ENCODE measurements at regions not wholly inside any gene's neighbourhood (a gene's known extent, or its start where the extent isn't known, plus 50 kb on each side); places are given as distances from the start of the nearest gene placed in this dataset.
A peak's percentile ranks its signal among the peaks of the same experiment; 100 is the strongest.

DNA sequence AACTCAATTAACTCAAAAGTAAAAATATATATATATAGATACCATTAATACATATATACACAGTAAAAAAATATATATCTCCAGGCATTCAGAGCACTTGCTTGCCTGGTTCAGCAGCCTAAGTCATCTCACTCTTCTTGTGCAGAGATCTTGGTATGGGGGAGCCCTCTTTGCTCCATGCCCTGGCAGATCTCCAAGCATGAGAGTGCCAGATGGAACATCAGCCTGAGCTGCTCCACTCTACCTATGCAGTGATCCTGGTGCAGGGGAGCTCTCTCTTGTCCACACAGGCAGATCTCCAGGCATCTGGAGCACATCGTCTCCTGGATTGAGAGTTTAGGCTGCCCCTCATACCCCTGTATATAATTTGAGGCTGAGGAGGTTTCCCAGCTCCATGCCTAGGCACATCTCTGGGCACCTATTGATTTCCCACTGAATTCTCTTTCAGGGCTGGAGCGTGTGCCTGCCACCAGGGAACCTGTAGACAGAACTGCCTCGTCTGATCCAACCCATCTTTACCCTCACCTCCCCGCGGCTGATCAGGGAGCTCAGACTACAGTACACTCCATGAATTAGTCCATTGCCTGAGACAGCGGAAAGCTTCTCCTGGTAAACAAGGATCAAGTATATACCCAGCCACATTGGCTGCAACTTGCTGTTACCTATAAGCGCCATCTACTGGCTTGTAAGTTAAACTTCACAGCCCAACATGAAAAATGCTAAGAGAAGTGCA, 342.4 kb upstream of the GRIA1 start:
- DNase-seq = peak; percentile 52

DNA sequence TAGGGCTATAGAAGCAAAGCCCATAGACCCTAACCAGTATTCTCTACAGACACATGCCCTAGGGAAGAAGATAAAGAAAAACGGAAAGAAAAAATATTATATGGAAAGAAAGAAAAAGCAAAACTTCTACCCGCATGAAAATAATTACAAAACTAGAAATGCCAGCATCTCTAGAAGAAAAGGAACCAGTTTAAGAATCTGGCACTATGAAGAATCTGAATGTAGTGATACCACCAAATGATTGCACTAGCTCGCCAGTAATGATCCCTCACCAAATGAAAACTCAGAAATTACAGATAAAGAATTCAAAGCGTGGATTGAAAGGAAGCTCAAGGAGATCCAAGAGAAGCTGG, 341.9 kb upstream of the GRIA1 start:
- no peak for DNase-seq

DNA sequence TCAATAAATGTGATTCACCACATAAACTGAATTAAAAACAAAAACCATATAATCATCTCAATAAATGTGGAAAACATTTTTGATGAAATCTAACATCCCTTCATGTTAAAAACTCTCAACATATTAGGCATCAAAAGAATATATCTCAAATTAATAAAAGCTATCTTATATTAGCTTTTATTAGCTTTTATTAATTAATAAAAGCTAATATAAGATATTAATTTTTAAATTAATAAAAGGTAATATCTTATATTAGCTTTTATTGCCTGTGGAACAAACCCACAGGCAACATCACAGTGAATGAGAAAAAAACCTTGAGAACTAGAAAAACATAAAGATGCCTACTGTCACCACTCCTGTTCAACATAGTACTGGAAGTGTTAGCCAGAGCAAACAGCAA, 338.9 kb upstream of the GRIA1 start:
- no peak for DNase-seq

DNA sequence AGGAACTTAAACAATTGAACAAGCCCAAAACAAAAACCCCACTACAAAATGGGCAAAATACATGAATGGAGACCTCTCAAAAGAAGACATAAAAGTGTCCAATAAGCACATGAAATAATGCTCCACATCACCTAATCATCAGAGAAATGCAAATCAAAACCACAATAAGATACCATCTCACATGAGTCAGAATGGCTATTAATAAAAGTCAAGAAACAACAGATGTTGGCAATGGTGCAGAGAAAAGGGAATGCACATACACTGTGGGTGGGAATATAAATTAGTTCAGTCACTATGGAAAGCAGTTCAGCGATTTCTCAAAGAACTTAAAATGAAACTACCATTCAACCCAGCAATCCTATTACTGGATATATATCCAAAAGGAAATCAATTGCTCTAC, 337.4 kb upstream of the GRIA1 start:
- no peak for DNase-seq

DNA sequence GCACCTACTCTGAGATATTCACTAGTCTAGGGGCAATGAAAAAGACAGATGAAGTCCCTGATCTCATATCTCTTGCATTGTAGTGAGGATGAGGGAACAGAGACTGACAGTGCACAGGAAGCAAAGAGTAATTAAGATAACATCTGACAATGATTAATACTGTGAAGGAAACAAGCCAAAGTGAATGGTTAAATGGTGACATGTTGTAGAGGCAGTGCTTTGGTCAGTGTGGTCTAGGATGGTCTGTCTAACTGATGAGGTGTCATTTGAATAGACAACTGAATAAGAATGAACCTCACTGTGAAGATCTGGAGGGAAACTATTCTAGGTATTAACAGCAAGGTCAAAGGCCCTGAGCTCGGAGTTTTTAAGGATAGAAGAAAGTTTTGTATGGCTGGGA, 333.3 kb upstream of the GRIA1 start:
- no peak for DNase-seq

DNA sequence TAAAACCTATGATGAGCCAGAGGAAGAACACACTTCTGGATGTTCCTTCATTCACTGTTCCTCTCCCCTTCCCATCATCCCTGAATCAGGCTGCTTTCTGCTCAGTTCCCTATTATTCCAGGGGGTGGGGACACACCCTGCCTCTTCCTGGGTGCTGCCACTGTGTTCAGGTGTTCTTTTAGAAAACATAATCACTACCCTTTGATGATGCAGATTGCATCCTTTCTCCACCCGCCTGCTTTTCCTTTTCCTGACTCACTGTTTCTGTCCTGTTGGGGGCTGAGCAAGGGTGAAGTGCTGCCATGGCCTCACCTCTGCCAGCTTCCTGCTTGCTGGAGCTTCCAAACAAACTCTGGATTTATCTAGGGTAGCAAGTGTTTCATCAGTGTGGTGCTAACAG, 331.9 kb upstream of the GRIA1 start:
- no peak for DNase-seq

DNA sequence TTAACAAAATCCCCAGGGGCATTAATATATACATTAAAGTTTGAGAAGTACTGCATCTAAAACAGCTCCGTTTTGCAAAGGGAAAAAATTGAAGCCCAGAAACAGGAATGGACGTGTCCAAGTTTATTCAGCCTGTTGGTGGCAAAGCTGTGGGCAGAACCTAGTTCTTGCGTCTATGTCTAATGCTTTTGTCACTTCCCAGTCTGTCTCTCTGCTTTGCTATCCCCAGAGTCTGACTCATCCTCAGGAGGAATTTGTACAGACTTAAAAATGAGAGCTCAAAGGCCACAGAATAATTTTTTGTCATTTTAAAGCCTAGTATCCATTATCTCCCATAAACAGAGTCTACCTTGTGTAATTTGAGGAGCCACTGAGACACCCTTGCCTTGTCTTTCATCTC, 330.9 kb upstream of the GRIA1 start:
- no peak for DNase-seq

DNA sequence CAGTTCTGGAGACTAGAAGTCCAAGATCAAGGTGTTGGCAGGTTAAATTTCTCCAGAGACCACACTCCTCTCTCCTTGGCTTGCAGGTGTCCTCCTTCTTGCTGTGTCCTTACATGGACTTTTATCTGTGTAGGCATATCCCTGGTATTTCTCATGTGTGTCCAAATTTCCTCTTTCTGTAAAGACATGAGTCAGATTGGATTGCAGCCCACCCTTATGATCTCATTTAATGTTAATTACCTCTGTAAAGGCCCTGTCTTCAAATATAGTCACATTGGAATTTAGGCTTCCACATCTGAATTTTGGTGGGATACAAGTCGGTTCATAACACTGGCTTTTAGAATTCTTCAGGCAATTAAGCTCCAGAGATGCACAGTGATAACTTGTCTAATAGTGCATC, 322.2 kb upstream of the GRIA1 start:
- DNase-seq = no peak

DNA sequence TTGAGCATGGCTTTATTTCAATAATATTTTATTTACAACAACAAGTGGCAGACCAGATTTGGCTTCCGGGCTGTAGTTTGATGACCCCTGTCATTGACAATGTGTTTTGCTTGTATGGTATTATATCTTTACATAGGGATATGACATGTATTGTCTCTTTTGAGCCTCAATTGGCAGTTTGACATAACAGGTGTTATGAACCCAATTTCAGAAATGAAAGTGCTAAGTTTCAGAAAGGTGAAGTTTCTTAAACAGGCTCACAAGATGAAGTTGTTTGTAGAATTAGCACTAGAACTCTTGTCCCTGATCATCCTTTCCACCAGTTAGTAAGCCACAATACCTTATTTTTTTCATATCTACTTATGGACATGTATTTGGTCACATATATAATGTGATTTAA, 303.0 kb upstream of the GRIA1 start:
- no peak for DNase-seq

DNA sequence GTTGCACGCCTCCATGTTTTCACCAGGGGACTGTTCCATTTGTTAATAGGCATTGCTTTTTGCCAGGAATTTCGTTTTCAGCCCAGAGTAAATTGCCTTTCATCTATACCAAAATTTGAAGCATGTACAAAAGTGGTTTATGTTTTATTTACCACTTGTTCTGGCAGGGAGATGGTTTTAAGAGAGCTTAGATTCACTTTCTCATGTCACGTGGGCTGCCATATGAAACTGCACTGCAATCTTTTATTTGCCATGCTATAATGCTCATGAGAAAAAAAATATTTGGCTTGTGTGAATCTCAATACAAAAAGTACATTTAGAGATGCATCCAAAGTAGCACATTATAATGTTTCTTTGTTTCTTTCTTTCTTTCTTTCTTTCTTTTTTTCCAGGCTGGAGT, 284.1 kb upstream of the GRIA1 start:
- no peak for DNase-seq

DNA sequence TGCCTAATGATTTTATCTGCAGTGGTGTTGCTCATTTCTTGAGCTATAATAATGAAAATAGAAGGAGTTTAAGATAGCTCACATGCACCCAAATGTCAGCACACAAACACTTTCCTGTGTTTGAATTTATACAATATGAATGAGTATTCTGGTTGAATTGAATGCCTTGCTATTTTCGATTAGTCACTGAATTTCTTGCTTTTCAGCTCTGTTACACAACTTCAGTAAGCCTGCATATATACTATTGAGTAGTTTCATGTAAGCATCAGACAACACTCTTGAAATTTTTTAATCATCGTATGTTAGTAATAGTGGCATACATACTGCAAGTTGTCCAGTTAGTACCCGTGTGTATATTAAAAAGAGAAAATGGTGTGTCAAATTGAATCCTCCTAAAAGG, 281.5 kb upstream of the GRIA1 start:
- DNase-seq = no peak

DNA sequence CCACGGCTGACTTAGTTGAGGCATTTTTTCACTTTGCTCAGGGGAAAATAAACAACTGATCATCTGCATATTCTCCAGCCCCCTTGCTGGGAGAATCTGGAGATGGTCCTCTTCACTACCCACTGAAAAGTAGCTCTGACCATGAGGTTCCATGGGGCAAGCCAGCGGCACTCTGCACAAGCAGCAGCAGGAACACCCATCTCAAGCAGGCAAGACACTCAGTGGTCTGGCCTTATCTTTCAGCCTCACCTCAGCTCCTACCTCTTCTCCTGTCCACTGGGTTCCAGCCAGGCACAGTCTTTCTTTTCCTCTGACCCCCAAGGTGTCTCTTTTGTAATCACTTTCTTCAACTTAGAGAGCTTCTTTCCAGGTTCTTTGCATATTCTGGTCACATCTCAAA, 280.8 kb upstream of the GRIA1 start:
- no peak for DNase-seq

DNA sequence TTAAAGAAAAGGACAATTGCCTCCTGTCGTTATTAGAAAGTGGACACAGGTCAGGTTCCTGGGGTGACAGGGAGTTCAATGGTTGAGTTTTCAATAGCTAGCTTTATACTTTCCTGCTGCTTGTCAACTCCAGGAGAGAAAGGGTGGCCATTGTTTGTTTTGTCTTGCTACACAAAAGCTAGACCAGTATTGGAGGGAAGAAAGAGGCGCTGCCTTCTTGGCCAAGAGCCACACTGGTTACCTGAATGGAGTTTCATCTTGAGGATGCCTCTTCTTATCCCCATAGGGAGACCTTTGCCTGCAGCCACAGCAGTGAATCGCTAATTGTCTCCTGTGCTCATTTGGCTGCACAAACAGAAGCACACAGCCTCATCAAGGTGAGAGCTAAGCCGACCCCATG, 279.4 kb upstream of the GRIA1 start:
- no peak for DNase-seq

DNA sequence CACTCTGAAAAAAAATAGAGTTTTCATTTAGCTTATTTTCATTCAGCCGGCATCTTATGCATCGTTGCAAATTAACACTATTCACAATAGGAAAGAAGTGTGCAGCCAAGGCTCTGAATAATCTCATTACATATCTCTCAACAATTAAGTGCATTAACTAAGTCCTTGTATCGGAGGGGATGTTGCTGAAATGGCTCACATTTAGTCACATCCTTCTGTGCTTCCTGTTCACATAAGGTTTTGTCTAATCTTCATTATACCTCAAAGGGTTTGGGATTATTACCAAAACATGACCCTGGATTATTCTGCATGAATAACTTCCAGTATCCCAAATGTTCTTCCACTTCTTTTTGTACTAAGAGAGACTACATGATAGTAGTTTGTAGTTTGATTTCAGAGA, 278.0 kb upstream of the GRIA1 start:
- DNase-seq = no peak

DNA sequence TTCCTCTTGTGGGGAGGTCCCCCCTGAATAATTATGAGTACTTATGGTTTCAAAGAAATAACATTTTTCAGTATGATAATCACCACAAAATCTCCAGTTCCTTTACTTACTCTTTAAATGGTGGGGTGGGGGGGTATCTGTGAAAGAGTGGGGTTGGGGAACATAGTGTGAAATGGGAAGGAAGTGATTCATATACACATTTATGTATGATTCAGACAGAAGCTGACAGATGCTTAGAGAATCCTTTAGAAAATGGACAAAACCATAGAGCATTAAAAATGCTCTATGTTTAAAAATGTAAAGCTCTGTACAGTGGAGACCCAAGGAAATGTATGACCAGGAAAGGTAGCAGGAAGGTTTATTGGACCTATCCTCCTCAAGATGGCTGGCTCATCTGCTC, 267.5 kb upstream of the GRIA1 start:
- DNase-seq = no peak

DNA sequence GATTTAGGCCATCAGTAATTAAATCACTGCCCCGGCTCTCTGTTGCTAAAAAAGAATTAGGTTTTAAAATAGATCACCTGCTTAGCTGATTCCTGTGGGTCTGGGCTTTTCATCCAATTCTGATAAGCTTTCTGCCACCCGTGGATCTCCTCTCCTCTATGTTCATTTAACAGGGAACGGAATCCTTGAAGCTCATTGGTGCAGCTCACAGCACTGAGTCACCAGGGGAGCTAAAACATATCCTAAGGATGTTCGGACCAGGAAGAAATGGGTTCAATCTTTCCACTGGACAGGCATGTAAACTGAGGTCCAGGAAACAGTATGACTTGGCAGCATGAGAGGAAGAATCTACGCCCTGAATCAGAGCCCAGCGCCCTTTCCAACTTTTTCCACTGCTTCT, 267.1 kb upstream of the GRIA1 start:
- DNase-seq = no peak

DNA sequence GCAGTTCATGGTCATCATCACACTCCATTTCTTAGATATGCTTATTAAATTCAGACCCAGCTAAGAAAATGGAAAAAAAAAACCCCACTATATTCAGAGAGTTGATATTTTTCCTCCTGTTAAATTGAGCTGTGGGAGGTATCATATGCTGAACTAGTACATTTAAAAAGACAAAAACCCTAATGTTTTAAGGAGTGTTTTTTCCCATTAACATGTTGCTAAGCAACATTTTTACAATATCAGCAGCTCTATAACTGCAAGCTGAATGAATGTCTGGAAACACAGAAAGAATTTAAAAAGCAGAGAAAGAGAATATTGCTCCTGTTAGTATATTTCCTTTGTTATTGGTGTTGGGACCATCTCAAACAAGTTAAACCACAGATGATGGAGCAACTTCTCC, 265.8 kb upstream of the GRIA1 start:
- DNase-seq = no peak

DNA sequence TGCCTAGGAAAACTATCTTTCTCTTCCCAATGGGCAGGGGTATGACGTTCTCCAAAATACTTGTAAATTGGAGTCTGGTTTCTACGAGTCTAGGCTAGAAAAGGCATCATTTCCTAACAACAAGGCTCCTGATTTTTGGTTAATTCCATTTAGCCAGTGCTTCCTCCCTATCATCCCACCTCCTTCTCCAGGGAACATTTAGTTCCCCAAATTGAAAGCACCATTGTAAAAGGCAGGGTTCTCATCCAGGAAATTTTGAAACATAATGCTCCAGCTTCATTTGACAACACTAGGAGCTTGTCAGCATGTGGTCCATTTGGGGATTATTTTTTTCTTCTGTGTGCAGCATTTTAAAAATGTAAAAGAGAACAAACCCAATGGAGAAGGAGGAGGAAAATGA, 256.5 kb upstream of the GRIA1 start:
- no peak for DNase-seq

DNA sequence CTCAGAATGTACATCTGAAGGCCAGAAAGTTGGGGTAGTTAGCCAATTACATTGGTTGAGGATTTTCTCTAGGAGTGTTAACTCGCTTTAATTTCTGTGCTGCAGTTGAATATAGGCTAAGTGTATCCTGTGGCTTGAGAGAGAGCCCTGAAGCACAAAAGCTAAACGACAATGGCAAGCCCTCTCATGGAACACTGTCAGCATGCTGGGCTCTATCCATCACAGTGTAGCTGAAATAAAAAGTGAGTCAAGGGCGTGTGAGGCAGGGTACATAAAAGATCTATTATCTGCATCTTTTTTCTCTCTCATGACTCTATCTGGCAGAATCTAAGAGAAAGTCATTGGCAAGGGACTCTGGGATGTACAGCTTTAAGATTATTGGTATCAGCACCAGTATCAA, 254.2 kb upstream of the GRIA1 start:
- DNase-seq = no peak

DNA sequence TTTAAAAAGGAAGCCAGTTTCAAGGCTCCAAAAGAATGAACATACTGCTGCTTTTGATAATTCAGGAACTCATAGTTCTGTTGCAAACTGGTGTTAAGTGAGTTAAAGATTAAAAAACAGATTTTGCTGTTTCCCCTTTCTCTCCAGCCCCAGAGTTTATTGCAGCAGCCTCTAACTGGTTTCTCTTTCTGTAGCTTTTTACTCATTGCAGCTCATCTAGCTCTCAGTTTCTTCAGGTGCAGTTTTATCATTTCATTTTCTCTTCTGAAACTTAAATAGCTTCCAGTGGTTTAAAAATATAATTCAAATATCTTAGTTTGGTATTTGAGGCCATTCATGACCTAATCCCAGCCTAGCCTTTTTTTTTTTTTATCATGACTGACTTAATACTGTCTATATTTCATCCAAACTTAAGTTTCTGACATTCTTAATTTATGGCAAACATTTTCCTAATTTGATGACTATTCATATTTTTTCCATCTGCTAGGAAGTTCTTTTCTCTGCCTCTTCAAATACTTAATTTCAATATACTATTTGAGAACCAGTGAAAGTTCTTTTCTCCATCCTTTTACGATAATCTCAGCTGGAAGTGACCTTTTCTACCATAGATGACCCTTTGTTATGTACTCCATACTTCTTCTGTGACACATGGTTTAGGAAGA, 252.7 kb upstream of the GRIA1 start:
- no peak for DNase-seq

DNA sequence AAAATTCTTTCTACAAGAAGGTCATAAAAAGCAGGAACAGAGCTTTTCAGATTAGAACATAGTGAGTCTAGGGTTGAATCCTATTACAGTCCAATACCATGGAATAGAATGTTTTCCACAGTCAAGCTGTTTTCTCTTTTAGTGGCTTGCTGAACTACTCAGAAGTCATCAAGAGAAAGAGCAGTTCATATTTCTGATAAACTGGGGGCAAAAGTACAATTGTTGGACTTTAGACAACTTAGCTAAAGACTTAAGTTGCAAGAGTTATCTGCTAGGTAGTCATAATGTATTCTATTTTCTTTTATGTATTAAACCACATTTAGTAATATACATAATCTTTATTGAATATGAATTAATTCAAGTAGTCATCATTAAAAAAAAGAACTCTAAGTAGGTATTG, 233.1 kb upstream of the GRIA1 start:
- no peak for DNase-seq

DNA sequence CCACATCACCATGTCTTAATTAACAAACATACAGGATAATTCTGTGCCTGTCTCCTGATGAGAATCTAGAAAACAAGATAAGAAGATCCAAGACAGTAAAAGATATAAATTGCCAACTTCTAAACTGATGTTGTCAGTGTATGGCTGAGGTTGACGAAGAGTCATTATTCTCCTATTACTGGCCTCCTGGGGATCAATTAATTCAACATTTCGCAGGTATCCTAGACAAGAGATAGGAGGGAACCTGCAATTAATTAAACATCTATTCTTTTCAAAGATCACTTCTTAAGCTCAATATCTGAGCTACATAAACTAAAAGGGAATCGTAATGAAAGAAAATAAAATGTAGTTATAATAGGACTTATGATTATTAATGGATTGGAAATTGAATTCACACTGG, 232.0 kb upstream of the GRIA1 start:
- DNase-seq = no peak

DNA sequence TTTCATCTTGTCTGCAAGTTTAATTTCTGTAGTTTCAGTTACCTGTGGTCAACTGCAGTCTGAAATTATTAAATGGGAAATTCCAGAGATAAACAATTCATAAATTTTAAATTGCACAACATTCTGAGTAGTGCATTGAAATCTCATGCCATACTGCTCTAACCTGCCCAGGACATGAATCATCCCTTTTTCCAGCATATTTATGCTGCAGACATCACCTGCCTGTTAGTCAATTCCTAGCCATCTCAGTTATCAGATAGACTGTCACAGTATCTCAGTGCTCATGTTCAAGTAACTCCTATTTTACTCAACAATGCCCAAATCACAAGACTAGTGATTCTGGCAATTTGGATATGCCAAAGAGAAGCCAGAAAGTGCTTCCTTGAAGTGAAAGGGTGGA, 223.0 kb upstream of the GRIA1 start:
- no peak for DNase-seq

DNA sequence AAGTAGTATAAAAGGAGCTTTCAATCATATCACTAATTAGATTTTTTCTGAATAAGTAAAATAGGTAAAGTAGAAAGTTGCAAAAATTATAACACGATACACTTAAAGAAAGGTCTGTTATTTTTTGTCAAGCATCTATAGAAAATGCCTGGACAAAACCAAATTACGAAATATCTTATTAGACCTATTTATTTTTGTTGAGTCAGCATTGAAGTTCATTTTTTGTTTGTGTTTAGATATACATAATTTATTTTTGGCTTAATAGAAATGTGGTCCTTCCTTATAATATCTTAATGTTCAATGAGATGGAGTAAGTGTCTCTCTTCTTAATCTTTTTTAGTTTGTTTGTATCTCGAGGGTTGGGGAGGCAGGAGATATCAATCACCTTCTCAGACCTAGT, 214.8 kb upstream of the GRIA1 start:
- DNase-seq = no peak

DNA sequence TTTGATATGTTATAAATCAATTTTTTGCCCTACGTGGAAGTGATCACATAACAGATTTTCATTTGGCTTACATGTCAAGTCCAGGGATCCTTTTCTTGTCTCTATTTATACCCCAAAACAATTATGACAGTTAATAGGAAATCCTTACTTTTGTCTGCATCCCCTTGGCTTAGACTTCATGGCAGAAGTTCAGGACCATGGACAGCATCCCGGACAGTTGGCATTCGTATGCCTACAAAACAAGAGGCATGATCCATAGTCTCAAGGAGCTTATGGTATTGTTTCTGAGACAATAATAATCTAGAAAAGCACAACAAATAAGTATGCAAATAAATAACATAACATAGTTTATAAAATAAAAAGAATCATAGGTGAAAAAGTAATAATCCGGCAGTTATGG, 214.3 kb upstream of the GRIA1 start:
- no peak for DNase-seq

All from NCI-H1092 treated with DMSO at 0.1 percent for 48 hours (cell line).